GM12872 (cell line): ENCODE measurements at regions not wholly inside any gene's neighbourhood (a gene's known extent, or its start where the extent isn't known, plus 50 kb on each side); places are given as distances from the start of the nearest gene placed in this dataset.

Experiments used
- TF ChIP-seq, protein P1 (sequence below): IDR thresholded peaks from 3 replicates; pipeline ENCODE4 v1.5.1; 2011; ENCODE audit warnings: low read depth, mild to moderate bottlenecking, low read length, moderate library complexity; ENCODE audit not compliant: insufficient read depth

DNA sequence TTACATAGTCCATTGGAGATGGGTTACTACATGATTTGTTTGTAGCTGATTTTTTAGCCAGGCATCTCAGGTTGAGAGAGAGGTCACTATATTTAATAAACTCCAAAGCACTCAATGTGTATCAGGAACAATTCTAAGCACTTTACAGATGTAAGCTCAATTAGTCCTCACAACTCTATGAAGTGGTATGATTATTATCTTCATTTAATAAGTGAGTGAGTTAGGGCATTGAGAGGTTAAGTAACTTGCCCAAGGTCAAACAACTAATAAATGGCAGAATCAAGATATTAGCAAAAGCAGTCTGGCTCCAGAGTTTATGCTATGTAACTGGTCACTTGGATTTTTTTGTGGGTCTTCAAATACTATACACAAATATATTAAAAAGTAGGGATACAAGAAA, 56.3 kb upstream of the ABI3BP start:
- TF ChIP-seq, protein P1, sequence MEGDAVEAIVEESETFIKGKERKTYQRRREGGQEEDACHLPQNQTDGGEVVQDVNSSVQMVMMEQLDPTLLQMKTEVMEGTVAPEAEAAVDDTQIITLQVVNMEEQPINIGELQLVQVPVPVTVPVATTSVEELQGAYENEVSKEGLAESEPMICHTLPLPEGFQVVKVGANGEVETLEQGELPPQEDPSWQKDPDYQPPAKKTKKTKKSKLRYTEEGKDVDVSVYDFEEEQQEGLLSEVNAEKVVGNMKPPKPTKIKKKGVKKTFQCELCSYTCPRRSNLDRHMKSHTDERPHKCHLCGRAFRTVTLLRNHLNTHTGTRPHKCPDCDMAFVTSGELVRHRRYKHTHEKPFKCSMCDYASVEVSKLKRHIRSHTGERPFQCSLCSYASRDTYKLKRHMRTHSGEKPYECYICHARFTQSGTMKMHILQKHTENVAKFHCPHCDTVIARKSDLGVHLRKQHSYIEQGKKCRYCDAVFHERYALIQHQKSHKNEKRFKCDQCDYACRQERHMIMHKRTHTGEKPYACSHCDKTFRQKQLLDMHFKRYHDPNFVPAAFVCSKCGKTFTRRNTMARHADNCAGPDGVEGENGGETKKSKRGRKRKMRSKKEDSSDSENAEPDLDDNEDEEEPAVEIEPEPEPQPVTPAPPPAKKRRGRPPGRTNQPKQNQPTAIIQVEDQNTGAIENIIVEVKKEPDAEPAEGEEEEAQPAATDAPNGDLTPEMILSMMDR: no peak

DNA sequence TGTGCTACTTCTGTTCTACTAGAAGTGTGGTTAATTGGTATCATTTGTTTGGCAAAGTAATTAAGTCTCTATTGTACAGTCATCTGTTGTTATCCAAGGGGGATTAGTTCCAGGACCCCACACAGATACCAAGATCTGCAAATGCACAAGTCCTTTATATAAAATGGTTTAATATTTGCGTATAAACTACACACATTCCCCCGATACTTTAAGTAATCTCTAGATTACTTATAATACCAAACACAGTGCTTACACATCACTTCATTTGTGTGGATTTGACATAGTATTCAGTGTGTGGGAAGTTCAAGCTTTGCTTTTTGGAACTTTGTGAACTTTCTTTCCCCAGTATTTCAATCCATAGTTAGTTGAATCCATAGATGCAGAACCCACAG, 50.5 kb upstream of the ABI3BP start:
- TF ChIP-seq, protein P1: no peak

DNA sequence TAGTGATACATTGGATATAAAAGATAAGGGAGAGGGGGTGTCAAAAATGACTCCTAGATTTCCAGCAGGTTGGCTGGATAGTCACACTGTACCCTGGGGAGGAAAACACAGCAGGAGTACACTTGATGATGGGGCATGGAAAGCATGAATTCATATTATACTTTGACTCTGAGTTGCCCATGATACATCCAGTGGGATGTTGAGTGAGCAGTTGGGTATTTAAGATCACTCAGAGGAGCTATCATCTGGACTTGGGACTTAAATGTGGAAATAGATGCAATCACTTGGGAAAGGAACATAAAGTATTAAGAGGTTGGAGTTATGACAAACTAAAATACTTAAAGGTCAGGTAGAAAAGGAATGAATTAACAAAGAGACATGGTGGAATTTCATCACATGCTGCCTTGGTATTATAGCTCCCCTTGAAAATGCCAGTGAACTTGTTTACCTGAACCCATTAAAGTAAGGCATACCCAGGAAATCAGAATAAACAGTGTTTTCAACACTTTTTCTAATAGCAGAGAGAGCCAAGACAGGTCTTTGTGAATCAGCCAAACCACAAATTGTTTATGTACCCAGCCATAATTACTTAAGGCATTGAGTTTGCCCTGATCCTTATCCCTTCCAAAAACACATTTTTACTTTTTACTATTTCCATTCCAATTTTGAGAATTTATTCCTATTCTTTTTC, 49.9 kb upstream of the ABI3BP start:
- TF ChIP-seq, protein P1: no peak
